ENCODE measurements at regions not wholly inside any gene's neighbourhood (a gene's known extent, or its start where the extent isn't known, plus 50 kb on each side); places are given as distances from the start of the nearest gene placed in this dataset.
"Not testable (repeated sequence)": the region's sequence is repeated elsewhere in the genome, so short reads cannot be mapped to it uniquely, and the experiment has no call there.

GRCh38 chr15:20325751-20326150, 215.8 kb downstream of the GOLGA6L6 start:
- not testable (repeated sequence) for TF ChIP-seq CTCF, EP300 (IDR thresholded peaks at IDR 0.05)

All from upper lobe of left lung (tissue), 4 donors.